Sigmoid colon (tissue), 6 donors: ENCODE measurements at regions not wholly inside any gene's neighbourhood (a gene's known extent, or its start where the extent isn't known, plus 50 kb on each side); places are given as distances from the start of the nearest gene placed in this dataset.
"Not testable (repeated sequence)": the region's sequence is repeated elsewhere in the genome, so short reads cannot be mapped to it uniquely, and the experiment has no call there.

Experiments used
- DNase-seq: peaks from one replicate; pipeline ENCODE4 v3.0.0-alpha.2; 2019
- H3K27ac ChIP-seq, 4 donors: fragments of 200-600 bp; sonication (generic); one replicate each; pipeline ENCODE4 v1.5.1; 2016 to 2019; ENCODE audit warnings: mild to moderate bottlenecking in 1 of 4
- H3K27me3 ChIP-seq, 3 donors: fragments of 200-600 bp; sonication (generic); one replicate each; pipeline ENCODE4 v1.5.1; 2019; ENCODE audit warnings: mild to moderate bottlenecking in 1 of 3
- H3K36me3 ChIP-seq, 4 donors: fragments of 200-600 bp; sonication (generic); one replicate each; pipeline ENCODE4 v1.5.1; 2016 to 2019
- H3K4me1 ChIP-seq, 4 donors: fragments of 200-600 bp; sonication (generic); one replicate each; pipeline ENCODE4 v1.5.1; 2017 to 2019
- H3K4me3 ChIP-seq, 4 donors: fragments of 200-600 bp; sonication (generic); one replicate each; pipeline ENCODE4 v1.5.1; 2017 to 2019; ENCODE audit warnings: mild to moderate bottlenecking in 2 of 4, moderate library complexity in 1 of 4
- H3K9me3 ChIP-seq, 4 donors: fragments of 200-600 bp in 3 of 4; sonication (generic) in 3 of 4; one replicate each; pipeline versions ENCODE4 v1.5.1 to v1.6.1; 2013 to 2019
- EP300 ChIP-seq, 4 donors: sonication (generic); formaldehyde crosslinking; IDR thresholded peaks; one replicate each; pipeline ENCODE4 v1.6.1; 2017; ENCODE audit warnings: antibody characterized with exemption in 4 of 4
- POLR2A ChIP-seq, 2 donors: fragments of 450-650 bp; IDR thresholded peaks; one replicate each; pipeline ENCODE4 v1.6.1; 2016; ENCODE audit warnings: antibody characterized with exemption in 2 of 2, mild to moderate bottlenecking in 2 of 2, moderate library complexity in 2 of 2
- POLR2AphosphoS5 ChIP-seq, 4 donors: sonication (generic); formaldehyde crosslinking; IDR thresholded peaks; one replicate each; pipeline ENCODE4 v1.6.1; 2017; ENCODE audit warnings: antibody characterized with exemption in 4 of 4
- WGBS, 2 donors: extraction: QIAGEN DNeasy Blood & Tissue Kit; methylation state at CpG; one replicate each; pipeline ENCODE4 v1.1.7; 2013; 5-methylcytosine and 5-hydroxymethylcytosine counted together
- intact Hi-C: fragments of 100-400 bp; cut with DNase I; formaldehyde crosslinking; loops from one replicate; pipeline ENCODE4 v1.15.1; 2023
- TF ChIP-seq, protein P1 (sequence below), 4 experiments: fragments of 450-650 bp in 3 of 4; fragments of 200-600 bp in 1 of 4; IDR thresholded peaks; one replicate each; pipeline ENCODE4 v1.5.1; 2016 to 2019; ENCODE audit warnings: antibody characterized with exemption in 4 of 4, mild to moderate bottlenecking in 3 of 4, moderate library complexity in 2 of 4
- donor health status: healthy with polysubstance abuse.
- donor health status: healthy.

DNA sequence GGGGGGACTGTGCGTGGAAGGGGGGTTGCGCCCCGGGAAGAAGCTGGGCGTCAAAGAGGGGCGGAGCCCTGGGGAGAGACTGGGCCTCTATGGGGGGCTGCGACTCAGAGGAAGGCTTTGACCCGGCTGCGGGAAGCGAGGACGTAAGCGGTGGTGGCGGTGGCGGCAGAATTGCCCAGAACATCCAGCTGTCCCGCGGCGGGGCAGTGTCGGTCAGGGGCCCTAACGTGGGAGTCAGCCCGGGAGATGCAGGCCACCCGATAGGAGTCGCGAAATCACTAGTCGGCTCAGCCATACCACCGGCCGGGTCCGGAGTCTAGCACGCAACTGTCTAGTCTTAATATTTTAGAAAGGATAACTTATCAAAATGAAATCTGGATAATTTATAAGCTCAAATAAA lies 387.6 kb upstream of the EYS start:
- H3K4me3 ChIP-seq = no peak overlapping the region
- WGBS, 2 donors = 97% methylated on average over 27 of the region's 27 CpGs
- no peaks in the 10 kb centered on the region for H3K36me3 ChIP-seq
- TF ChIP-seq POLR2A (IDR thresholded peaks at IDR 0.05) (no peak), EP300 (IDR thresholded peaks at IDR 0.05) (no peak), POLR2AphosphoS5 (IDR thresholded peaks at IDR 0.05) (no peak)
- TF ChIP-seq, protein P1, sequence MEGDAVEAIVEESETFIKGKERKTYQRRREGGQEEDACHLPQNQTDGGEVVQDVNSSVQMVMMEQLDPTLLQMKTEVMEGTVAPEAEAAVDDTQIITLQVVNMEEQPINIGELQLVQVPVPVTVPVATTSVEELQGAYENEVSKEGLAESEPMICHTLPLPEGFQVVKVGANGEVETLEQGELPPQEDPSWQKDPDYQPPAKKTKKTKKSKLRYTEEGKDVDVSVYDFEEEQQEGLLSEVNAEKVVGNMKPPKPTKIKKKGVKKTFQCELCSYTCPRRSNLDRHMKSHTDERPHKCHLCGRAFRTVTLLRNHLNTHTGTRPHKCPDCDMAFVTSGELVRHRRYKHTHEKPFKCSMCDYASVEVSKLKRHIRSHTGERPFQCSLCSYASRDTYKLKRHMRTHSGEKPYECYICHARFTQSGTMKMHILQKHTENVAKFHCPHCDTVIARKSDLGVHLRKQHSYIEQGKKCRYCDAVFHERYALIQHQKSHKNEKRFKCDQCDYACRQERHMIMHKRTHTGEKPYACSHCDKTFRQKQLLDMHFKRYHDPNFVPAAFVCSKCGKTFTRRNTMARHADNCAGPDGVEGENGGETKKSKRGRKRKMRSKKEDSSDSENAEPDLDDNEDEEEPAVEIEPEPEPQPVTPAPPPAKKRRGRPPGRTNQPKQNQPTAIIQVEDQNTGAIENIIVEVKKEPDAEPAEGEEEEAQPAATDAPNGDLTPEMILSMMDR (IDR thresholded peaks at IDR 0.05) = no peak
- H3K27ac ChIP-seq = no peak overlapping the region
- H3K4me1 ChIP-seq = no peaks in the 10 kb centered on the region
- no peaks in the 10 kb centered on the region for H3K27me3 ChIP-seq
- H3K9me3 ChIP-seq = no peaks in the 10 kb centered on the region
- intact Hi-C loops = no loop called here
- DNase-seq = peak; percentile 38

DNA sequence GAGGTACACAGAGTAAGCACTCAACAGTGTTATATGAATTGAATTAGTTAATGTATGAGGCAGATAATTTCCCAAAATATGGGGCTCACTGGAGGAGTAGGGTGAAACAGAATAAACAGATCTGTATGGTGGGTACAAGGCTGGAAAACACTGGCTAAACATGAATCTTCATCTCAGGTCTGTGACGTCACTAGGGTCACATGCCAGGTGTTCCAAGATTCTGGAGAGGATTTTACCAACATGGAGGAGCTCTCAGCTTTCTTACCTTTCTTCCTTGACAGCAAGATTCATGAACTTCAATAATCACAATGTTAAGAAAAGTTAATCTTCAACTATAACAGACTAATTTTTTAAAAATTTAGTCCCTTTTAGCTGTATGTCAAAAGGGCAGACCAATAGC lies 385.3 kb upstream of the EYS start:
- H3K4me3 ChIP-seq = not testable (repeated sequence)

DNA sequence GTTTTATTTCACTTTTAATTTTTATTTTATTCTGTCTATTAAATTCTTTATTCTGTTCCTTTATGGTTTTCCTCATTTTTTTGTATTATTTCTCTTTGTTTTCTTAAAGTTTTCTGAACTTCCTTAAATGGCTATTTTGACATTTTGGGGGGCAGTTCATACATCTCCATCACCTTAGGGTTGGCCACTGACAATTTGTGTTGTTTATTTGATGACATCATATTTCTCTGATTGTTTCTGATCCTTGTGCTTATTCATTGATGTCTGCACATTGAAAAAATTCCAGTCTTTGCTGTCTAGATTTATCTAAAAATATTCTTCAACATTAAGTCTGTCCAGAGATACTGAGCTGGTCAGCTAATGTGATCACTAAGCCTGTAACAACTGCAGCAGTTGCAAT lies 379.5 kb upstream of the EYS start:
- DNase-seq = no peak
- Histone ChIP-seq H3K4me1 (no peaks in the 10 kb centered on the region), H3K36me3 (no peaks in the 10 kb centered on the region), H3K4me3 (no peak overlapping the region), H3K27me3 (no peaks in the 10 kb centered on the region), H3K9me3 (peaks cover 0 to 7% (median 3%) of the 10 kb centered on the region in 4 donors), H3K27ac (no peak overlapping the region)
- intact Hi-C loops = no loop called here
- TF ChIP-seq POLR2A (IDR thresholded peaks at IDR 0.05) (no peak), EP300 (IDR thresholded peaks at IDR 0.05) (no peak), POLR2AphosphoS5 (IDR thresholded peaks at IDR 0.05) (no peak)
- TF ChIP-seq, protein P1 (IDR thresholded peaks at IDR 0.05) = no peak

More for the DNA sequence above, 385.3 kb upstream of the EYS start:
- 83 to 91% methylated on average over 1 of the region's 1 CpG for WGBS, 2 donors
- H3K27me3 ChIP-seq, H3K36me3 ChIP-seq, H3K4me1 ChIP-seq, H3K27ac ChIP-seq, intact Hi-C loops, H3K9me3 ChIP-seq, DNase-seq: not testable (repeated sequence)

DNA sequence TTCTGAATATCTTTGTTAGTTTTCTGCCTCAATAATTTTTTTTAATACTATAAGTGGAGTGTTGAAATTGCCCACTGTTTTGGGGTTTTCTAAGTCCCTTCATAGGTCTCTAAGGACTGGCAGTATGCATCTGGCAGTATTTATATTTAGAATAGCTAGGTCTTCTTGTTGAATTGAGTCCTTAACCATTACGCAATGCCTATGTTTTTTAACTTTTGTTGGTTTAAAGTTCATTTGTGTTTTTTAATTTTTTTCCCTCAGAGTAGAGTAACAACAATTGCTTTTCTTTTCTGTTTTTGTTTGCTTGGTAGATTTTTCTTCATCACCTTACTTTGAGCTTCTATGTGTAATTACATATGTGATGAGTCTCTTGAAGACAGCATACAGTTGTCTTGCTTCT lies 375.9 kb upstream of the EYS start:
- Histone ChIP-seq H3K4me1 (no peaks in the 10 kb centered on the region), H3K9me3 (peaks cover 0 to 7% (median 3%) of the 10 kb centered on the region in 4 donors), H3K36me3 (no peaks in the 10 kb centered on the region), H3K27ac (no peak overlapping the region), H3K4me3 (no peak overlapping the region), H3K27me3 (no peaks in the 10 kb centered on the region)
- no peak for DNase-seq
- WGBS, 2 donors = 90 to 93% methylated on average over 1 of the region's 1 CpG
- intact Hi-C loops = no loop called here
- TF ChIP-seq, protein P1 (IDR thresholded peaks at IDR 0.05) = no peak
- TF ChIP-seq POLR2A (IDR thresholded peaks at IDR 0.05) = no peak
- no peak for TF ChIP-seq EP300 (IDR thresholded peaks at IDR 0.05)
- no peak for TF ChIP-seq POLR2AphosphoS5 (IDR thresholded peaks at IDR 0.05)

DNA sequence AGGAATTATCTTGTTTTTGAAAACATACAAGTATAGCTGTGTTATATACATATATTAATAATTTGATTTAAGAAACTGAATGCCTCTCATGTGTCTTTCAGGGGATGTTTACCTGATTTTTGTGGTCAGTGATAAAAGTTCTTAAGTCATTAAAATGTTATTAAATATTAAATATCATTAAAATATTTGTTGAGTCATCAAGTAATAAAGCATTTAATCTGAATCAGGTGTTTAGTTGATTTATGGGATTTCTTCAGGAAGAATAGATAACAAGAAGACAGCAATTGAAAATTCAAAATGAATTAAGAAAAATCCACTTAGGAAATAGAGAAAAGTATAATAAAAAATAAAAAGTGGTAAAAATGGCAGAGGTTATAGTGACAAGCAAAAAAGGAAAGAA lies 361.9 kb upstream of the EYS start:
- Histone ChIP-seq H3K9me3 (peaks cover 0 to 1% (median 0%) of the 10 kb centered on the region in 4 donors), H3K36me3 (no peaks in the 10 kb centered on the region), H3K4me3 (no peak overlapping the region), H3K27me3 (no peaks in the 10 kb centered on the region), H3K4me1 (no peaks in the 10 kb centered on the region), H3K27ac (no peak overlapping the region)
- TF ChIP-seq EP300 (IDR thresholded peaks at IDR 0.05) = no peak
- DNase-seq = no peak
- intact Hi-C loops = no loop called here

DNA sequence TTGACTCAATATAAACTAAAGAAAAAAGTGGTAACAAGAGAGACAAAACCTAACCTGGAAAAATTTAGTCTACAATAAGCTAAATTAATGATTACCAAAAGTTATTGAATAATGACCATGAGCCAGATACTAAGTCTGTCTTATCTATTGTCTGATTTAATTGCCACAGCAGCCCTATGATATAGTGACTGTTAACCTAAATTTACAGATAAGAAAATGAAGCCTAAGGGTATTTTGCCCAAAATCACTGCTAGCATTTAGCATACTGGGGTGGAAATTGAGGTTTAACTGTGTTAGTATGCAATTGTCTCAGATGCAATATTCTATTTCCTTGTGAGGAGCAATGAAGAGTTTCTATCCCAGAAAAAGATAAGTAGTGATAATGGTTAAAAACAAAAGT lies 361.0 kb upstream of the EYS start:
- no peak for DNase-seq
- H3K4me1 ChIP-seq = no peaks in the 10 kb centered on the region
- H3K4me3 ChIP-seq = no peak overlapping the region
- no peaks in the 10 kb centered on the region for H3K36me3 ChIP-seq
- no peaks in the 10 kb centered on the region for H3K27me3 ChIP-seq
- H3K27ac ChIP-seq = no peak overlapping the region
- peaks cover 0 to 1% (median 0%) of the 10 kb centered on the region in 4 donors for H3K9me3 ChIP-seq
- intact Hi-C loops = no loop called here
- no peak for TF ChIP-seq EP300 (IDR thresholded peaks at IDR 0.05)
- TF ChIP-seq, protein P1 (IDR thresholded peaks at IDR 0.05) = no peak
- no peak for TF ChIP-seq POLR2A (IDR thresholded peaks at IDR 0.05)
- no peak for TF ChIP-seq POLR2AphosphoS5 (IDR thresholded peaks at IDR 0.05)
